HG03196 (cell line): ENCODE measurements at regions not wholly inside any gene's neighbourhood (a gene's known extent, or its start where the extent isn't known, plus 50 kb on each side); places are given as distances from the start of the nearest gene placed in this dataset.

ENCODE experiments used
- ATAC-seq: cut with Tn5 transposase; IDR thresholded peaks from one replicate; pipeline ENCODE4 v1.9.1; 2021; ENCODE audit not compliant: unreplicated experiment

DNA sequence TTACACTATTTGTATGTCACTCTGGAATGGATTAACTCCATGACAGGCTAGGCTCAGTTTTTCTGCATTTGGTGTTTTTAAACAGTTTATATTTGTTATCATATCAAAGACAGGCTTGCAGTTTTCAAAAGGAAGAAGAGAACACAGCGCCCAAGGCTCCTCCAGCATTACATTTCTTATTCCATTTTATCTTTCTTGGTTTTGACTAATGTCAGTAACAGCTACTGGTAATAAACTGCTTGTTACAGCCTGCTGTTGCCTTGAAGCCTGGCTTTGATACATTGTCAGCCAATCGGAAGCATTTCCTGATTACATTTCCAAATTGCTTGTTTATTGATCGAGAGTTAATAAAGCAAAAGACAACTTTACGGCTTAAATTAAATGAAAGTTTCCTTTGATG lies 166.0 kb upstream of the MDFIC start:
- ATAC-seq, result no peak

DNA sequence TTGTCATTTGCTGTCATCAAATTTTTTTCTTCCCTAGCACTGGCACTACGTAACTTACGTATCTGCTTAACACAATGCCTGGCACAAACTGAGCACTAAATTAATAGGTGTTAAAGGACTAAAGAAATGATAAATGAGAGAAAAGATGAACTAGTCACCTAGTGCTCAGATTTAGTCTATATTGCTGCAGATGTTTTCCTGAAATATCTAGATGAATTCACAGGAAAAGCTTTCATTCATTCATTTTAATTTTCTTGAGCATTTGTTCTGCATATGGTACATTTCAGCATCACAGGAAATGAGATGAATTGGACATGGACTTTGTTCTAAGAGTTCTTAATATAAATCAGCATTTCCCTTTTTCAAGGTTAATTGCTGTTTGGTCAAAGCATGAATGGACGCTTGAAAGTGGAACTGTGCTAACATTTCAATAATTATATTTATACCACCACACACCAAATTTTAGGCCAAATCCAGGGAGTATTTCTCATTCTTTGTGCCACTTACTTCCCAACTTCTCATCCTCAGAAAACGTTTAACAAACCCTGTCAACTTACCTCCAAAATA lies 163.2 kb upstream of the MDFIC start:
- no peak for ATAC-seq

DNA sequence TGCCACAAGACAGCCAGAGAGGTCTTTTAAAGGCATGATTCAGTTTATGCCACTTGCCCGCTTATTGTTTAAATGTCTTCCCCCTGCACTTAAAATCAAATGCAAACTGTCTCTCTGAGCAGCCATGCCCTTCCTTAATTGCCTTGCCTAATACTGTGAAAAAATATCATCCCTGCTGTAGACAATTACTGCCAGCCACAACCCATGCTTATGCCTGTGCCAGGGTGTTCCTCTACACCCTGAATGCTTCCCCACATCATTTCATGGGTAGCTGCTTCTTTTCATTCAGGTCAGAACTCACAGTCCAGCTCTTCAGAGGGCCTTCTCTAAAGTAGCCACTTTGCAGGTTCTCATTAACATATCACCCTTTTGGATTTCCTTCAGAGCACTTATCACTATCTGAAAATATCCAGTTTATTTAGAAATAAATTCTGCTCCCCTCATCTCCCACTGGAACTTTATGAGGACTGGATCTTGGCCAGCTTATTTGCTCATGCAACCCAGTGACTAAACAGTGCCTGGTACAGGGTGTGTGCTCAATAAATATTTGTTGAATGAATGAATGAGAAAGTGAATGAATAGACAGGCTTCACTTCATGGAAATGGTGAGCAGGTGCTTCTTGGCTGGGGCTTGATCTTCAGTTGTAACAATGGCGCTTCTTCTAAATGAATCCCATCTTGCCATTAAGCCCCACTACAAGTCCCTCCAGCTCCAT lies 162.4 kb upstream of the MDFIC start:
- ATAC-seq, result no peak

DNA sequence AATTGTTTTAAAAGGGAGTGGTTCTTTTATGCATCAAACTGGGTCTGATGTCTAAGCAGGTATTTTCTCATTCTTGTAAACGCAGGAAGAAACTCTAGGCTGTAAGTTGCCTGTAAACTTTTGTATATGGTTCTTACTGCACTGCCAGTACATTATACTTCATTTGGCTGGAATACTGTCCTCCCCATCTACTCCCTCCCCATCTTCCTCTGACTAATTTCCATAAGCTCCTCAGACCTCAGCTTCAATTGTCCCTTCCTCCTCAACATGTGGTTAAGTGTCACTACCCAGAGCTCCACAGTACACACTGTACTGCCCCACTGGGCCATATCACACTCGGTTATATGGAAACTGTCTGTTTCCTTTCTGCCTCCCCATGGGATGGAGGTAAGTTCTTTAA lies 161.4 kb upstream of the MDFIC start:
- no peak for ATAC-seq

DNA sequence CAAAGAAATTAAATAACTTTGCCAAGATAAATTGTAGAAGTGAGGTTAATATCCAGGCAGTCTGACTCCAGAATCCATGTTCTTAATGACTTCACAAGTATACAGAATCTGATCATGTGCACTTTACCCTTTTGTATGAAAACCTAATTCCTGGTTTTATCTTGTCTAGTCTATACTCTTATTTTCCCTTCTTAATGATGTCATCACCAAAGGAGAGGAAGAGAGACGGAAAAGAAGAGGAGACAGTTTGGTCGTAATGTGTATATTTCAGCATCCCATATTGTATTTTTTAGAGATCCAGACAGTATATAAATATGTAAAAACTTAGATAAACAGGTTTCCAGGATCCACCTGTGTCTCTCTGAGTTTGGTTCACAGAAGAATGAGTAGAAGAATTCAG lies 159.9 kb upstream of the MDFIC start:
- ATAC-seq, result no peak

DNA sequence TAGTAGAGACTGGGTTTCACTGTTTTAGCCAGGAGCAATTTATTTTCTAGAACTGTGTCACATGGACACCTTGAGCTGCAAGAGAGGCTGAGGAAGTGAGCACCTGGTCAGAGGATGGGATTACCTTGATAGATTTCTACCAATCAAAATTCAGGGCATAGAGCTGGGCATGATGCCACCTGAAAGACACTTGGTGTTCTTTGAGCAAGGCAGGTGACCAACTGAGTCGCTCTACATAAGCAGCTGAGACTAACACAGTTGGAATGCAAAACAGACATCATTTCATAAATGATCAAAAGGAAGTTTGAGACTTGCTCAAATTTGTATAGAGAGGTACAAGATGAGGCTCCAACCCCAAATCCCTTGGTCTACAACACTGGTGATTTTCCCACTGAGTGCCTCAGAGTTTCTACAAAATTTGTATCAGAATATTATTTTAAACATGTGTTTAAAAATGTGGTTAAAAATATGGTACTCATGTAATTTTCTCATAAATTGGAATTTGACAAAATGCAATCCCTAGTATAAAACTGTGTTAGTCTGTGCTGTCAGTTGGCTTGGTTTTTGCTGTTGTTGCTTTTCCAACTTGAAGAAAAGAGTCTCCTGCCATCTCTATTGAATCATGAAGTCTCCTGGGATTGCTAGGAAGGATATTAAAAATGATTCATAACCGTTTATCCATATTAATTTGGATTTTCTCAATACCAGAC lies 156.4 kb upstream of the MDFIC start:
- no peak for ATAC-seq

DNA sequence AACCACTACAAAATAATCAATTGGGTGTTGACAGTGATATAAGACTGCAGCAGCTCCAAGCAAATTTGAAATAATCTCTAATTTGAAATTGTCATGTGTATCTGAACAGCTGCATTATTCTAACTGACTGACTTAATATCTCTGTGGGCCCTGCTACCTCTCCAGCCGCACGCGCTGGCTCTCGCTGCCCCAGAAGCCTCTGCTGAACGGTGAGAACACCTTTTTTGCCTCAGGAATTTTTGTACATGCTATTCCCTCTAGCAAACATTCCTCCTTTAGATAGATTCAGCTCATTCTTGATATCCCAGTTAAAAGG lies 155.9 kb upstream of the MDFIC start:
- ATAC-seq, result no peak

DNA sequence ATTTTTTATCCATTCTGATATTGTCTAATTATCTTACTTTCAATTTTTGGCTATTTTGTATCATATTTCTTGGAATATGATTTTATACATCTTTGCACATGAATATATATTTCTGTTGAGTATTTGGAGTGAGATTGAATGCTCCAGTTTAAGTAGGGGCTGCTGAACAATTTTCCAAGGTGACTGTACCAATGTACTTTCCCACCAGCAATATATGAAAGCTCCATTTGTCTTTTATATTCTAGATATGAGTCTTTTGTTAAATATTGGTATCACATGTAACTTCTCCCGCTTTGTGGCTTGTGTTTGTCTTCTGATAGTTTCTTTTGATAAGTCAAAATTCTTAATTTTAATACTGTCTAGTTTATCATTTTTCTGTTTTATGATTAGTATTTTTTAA lies 144.6 kb upstream of the MDFIC start:
- no peak for ATAC-seq

DNA sequence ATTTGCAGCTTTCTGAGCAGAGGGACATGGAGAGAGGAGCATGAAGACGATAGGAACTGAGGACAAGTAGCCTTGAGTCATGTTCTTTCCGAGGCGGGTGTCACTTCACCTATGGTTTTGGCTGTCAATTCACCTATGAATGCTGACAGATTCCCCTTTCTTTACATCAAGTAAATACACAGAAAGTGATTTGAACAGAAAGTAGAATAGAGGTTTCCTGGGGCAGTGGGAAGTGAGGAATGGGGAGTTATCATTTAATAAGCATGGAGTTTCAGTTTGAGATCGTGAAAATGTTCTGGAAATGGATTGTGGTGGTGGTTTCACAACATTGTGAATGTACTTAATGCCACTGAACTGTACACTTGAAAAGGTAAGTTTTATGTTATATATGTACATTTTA lies 138.4 kb upstream of the MDFIC start:
- ATAC-seq, result no peak

DNA sequence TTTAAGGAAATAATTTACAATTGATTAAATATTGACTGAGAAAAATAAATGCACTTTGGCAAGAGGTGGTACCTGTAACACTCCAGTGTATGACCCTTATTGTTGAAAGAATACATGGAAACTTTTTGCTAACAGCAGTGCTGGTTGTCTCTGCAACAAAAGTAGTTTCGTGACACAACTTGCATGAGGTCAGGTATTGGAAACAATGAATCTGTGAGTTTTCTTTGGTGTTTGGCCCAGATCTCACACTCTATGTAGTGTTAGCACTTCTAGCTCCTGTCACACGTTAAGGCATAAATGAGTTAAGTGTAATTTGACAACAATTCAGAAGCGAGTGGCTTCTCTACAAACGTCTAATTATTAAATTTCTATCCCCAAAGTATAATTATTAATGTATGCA lies 137.7 kb upstream of the MDFIC start:
- no peak for ATAC-seq

DNA sequence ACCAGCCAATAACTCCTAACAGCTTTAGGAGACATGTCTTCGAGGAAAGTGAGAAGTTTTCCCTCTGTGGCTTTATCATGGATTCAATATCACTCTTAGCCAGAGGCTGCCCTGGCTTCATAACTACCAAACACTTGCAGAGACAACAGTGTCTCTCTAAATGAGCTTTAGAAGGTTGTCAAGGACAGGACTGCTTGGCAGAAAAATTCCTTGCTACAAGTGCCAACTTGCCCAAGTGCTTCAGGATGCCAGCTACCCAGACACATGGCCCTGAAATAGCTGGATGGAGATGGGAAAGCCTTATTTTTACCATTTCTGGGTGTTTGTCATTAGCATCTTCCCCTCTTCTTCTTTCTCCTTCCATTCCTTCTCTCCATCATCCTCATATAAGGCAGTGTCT lies 137.1 kb upstream of the MDFIC start:
- no peak for ATAC-seq

DNA sequence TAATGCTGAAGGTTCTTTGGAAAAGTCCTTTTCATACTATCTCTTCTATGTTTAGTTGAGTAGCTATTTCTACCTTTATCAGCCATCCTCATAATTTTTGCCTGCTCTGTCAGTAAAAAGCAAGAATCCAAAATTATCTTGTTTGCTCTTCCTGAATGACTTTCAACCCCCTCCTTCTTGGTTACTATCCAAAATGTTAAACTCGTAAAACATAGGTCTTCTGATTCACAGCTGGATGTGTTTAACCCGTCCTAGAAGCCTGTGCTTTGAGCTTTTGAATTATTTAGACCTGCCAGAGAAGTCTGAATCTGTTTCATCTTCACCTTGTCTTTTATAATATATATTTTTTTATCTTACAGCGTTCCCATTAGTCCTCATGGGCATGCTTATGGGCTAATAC lies 136.4 kb upstream of the MDFIC start:
- no peak for ATAC-seq

DNA sequence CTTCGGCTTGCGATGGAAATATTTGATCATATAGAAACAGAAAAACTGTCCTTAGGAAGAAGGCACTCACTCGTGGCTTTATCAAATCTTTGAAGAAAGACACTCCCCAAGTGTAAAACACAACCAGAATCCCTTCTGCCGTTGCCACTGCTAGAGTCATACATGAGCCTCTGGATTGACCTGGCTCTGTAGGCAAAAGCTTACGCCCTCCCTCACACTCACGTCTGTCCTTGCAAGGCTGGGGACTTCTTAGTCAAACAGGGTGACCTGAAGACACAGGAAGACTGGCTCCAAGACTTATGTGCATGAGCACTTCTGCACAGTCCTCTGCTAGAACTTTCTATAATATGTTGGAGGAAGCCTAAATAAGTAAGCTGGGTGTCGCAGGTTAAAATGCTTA lies 135.4 kb upstream of the MDFIC start:
- ATAC-seq, result no peak

DNA sequence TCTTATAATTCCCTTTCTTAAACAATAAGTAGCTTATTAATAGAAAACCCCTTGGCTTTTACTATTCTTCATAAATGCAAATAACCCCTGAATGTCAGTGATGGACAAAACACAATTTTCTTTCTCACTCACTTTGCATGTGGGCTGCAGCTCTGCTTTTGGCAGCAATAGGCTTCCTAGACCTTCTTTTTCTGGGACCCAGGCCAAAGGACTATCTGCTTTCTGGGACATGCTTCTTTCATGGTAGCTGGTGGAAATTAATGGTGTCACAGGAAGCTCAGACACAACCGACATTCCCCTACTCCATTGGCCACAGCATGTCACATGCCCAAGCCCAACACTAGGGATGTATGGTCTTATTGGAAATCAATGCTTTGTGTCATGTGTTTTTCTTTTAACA lies 134.3 kb upstream of the MDFIC start:
- no peak for ATAC-seq

DNA sequence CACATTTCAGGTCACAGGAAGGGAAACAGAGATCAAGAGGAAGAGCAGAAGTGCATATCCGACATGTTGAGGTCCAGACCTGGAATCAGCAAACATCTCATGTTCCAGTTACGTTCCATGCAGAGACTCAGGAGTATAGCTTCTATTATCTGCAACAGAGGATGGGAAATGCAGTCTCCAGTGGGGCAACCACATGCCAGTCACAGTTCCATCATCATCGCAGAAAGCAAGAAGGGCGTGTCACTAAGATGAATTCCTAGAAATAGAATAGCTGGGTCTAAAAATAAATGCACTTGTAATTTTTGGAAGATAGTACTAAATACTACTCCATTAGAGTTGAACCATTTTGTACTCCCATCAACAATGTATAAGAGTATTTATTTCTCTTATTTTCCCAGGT lies 133.2 kb upstream of the MDFIC start:
- ATAC-seq, result no peak

DNA sequence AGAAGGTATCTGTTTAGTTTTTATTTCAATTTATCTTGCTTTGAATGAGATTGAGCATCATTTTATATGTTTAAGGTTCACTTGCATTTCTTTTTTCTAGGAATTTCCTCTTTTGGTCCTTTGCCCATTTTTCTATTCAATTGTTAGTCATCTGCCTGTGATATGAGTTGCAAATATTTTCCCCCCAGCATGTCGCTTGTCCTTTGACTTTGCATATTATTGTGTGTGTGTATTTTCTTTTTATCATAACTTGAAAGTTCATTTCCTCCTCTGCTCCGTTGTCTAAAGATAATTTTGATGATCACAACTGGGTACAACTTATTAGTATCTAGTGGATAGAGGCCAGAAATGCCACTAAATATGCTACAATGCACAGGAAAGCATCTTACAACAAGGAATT lies 132.7 kb upstream of the MDFIC start:
- ATAC-seq, result no peak

DNA sequence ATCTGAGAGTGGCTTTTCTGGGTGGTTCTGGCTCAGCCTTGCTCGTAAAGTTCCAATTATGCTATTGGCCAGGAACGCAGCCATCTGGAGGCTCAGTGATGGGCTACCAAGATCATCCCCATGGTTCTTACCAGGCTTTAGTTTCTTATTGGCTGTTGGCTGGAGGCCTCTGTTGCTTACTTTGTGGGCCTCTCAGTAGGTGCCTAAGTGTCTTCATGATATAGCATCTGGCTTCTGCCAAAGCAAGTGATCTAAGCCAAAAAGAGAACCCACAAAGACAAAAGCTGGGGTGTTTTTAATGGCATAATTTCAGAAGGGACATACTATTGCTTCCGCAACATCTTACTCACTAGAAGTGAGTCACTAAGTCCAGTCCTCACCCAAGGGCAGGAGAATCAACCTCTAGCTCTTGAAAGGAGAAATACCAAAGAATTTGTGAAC lies 132.0 kb upstream of the MDFIC start:
- ATAC-seq, result no peak

DNA sequence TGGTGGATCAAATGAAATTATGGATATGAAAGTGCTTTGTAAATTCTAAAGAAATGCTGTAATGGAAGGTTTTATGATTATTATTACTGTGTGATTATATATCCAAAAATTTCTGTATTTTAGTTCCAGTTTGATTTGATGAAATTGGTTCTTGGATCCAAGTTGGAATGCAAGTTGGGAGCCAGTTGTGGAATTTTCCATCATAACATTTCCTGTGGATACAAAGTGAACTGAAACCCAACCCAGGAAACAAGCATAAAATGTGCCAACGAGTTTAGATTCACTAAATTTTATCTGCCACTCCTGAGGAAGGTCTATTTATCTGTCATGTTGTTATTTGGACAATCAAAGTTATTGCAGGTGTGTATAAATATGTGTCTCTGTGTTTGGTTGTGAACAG lies 131.4 kb upstream of the MDFIC start:
- no peak for ATAC-seq

DNA sequence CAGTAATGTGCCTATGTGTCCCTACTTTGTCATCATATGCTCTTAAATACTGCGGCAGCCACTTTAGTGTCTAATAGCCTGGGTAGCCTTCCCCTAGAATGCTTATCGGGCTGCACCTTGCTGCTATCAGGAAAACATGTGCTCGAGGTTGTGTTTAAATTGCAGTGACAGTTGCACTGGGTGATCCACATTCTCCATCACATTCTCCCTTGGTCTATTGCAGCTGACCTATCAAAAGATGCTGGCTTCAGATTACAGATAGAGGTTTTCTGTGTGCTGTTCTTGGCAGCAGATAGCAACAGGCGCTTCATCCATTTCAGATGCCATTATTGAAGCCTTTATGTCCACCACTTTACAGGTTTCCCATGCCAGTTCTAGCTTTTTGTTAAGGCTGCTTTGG lies 130.1 kb upstream of the MDFIC start:
- no peak for ATAC-seq

DNA sequence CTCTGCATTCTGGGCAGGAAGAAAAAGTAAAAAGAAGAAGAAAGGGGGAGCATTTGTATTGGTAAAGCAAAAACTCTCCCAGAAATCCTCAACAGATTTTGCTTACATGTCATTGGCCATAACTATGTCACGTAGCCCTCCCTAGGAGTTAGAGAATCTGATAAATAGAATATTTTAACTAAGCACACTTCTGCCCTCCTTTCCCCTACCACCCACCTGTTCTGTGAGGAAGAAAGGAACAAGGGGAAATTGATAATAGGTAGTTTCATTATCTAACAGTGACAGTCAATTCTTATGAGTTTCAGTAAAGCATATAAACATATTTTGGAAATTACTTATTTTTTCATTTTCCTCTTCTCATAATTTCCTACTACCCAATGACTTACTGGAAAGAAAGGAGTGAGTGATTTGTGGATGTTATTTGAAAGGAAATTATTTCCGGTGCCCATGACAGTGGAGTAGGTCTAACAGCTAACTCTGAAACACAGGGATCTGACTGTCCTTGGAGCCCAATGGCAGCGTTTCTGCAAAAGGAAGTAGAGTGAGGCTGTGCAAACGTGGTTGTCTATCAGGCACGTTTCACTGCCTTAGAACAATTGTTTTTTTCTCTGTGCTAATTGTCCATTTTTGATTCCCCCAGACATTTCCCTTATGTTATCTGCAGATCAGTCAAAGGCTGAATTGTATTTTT lies 128.6 kb upstream of the MDFIC start:
- ATAC-seq, result no peak

DNA sequence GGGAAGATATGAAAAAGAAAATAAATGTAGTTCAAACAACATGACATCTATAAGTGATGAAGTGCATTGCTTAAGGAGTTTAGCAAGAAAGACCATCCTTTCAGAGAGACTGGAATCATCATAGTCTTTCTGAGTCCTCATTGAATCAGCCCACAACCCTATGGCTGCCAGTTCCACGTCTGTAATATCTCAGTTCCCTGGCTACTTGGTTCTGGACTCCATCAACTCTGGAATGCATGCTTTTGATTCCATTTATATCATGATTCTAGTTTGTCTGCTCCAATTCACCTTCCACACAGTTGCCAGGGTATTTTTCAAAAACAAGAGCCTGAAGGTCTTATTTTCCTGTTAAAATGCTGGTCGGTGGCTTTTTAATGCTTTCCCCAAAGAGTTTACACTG lies 126.4 kb upstream of the MDFIC start:
- no peak for ATAC-seq

DNA sequence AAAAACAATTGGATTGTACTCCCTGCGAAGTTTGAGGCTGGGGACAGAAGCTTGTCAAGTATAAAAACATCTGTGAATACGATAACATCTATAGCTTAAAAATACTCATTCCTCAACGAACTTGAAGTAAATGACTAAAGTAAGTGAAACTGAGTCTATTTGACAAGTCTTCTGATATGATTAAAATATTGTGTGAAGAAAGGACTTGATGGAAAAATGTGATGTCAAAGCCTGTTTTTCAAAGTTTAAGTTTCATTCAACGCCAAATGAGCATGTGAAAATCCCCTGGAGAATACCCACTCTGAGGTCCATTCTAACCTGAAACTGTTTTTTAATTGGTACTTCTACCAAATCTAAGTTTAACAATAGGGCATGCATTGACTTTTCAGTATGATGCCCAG lies 122.3 kb upstream of the MDFIC start:
- ATAC-seq, result no peak
